Medulla oblongata (tissue), 1 donor: ENCODE measurements at regions not wholly inside any gene's neighbourhood (a gene's known extent, or its start where the extent isn't known, plus 50 kb on each side); places are given as distances from the start of the nearest gene placed in this dataset.
"Not testable (repeated sequence)": the region's sequence is repeated elsewhere in the genome, so short reads cannot be mapped to it uniquely, and the experiment has no call there.

Experiments
- DNase-seq: peaks from one replicate; pipeline ENCODE4 v3.0.0-alpha.2; 2015; ENCODE audit errors: extremely low spot score

- no peak for DNase-seq
These were observed 106.7 kb downstream of the FAM174A start for GRCh38 chr5:100641833-100642232.

- no peak for DNase-seq
These were observed 108.3 kb downstream of the FAM174A start for GRCh38 chr5:100643473-100643872.

GRCh38 chr5:100644185-100644584 is 109.0 kb downstream of the FAM174A start:
- DNase-seq: no peak

GRCh38 chr5:100644776-100645175 is 109.6 kb downstream of the FAM174A start:
- no peak for DNase-seq

- no peak for DNase-seq
These were observed 110.8 kb downstream of the FAM174A start for GRCh38 chr5:100646011-100646410.

- no peak for DNase-seq
These were observed 111.5 kb downstream of the FAM174A start for GRCh38 chr5:100646691-100647090.

- peak; percentile 25 for DNase-seq
These were observed 112.5 kb downstream of the FAM174A start for GRCh38 chr5:100647461-100648230.

GRCh38 chr5:100654895-100655294 is 119.7 kb downstream of the FAM174A start:
- DNase-seq: no peak

- DNase-seq: not testable (repeated sequence)
These were observed 121.6 kb downstream of the FAM174A start for GRCh38 chr5:100656771-100657170.

GRCh38 chr5:100659080-100659795 is 124.1 kb downstream of the FAM174A start:
- DNase-seq: no peak

- no peak for DNase-seq
These were observed 129.0 kb downstream of the FAM174A start for GRCh38 chr5:100664140-100664539.

- DNase-seq: no peak
These were observed 132.0 kb downstream of the FAM174A start for GRCh38 chr5:100667161-100667630.

- DNase-seq: no peak
These were observed 133.3 kb downstream of the FAM174A start for GRCh38 chr5:100668511-100668910.

- no peak for DNase-seq
These were observed 141.8 kb downstream of the FAM174A start for GRCh38 chr5:100676817-100677631.

GRCh38 chr5:100682625-100683024 is 147.5 kb downstream of the FAM174A start:
- DNase-seq: no peak

GRCh38 chr5:100683881-100684280 is 148.7 kb downstream of the FAM174A start:
- no peak for DNase-seq

- DNase-seq: not testable (repeated sequence)
These were observed 149.9 kb downstream of the FAM174A start for GRCh38 chr5:100685122-100685521.

GRCh38 chr5:100688834-100689233 is 153.7 kb downstream of the FAM174A start:
- not testable (repeated sequence) for DNase-seq

GRCh38 chr5:100690036-100690560 is 154.9 kb downstream of the FAM174A start:
- no peak for DNase-seq

- DNase-seq: no peak
These were observed 155.9 kb downstream of the FAM174A start for GRCh38 chr5:100691085-100691484.

GRCh38 chr5:100691548-100691947 is 156.4 kb downstream of the FAM174A start:
- no peak for DNase-seq

- no peak for DNase-seq
These were observed 158.3 kb downstream of the FAM174A start for GRCh38 chr5:100693481-100693880.
